Spleen (tissue), 7 donors: ENCODE measurements at regions not wholly inside any gene's neighbourhood (a gene's known extent, or its start where the extent isn't known, plus 50 kb on each side); places are given as distances from the start of the nearest gene placed in this dataset.

Source experiments
- POLR2A ChIP-seq, 3 donors: fragments of 450-650 bp; IDR thresholded peaks; one replicate each; pipeline ENCODE4 v1.5.1; 2017; ENCODE audit warnings: antibody characterized with exemption in 3 of 3, mild to moderate bottlenecking in 1 of 3
- POLR2AphosphoS5 ChIP-seq, 3 donors: sonication (generic); formaldehyde crosslinking; IDR thresholded peaks; one replicate each; pipeline ENCODE4 v1.5.1; 2017; ENCODE audit warnings: antibody characterized with exemption in 3 of 3
- TF ChIP-seq, protein P1 (sequence below), 11 experiments: fragments of 200-600 bp in 7 of 11; fragments of 450-650 bp in 4 of 11; sonication (generic) in 4 of 11; IDR thresholded peaks in 8 of 11; conservative IDR thresholded peaks in 3 of 11; 1 replicate in 7 of 11; 2 replicates in 4 of 11; pipeline versions ENCODE4 v1.4.0 to v1.8.0; 2016 to 2021; ENCODE audit warnings: antibody characterized with exemption in 11 of 11, inconsistent platforms in 4 of 11, mild to moderate bottlenecking in 1 of 11
- donor health status: DM: no; HTN: no; CAD: no; lungs with moderate emphysema.
- donor health status: DM: no; HTN: no; CAD: no.
- donor health status: DM: no; HTN: no; CAD: no.

DNA sequence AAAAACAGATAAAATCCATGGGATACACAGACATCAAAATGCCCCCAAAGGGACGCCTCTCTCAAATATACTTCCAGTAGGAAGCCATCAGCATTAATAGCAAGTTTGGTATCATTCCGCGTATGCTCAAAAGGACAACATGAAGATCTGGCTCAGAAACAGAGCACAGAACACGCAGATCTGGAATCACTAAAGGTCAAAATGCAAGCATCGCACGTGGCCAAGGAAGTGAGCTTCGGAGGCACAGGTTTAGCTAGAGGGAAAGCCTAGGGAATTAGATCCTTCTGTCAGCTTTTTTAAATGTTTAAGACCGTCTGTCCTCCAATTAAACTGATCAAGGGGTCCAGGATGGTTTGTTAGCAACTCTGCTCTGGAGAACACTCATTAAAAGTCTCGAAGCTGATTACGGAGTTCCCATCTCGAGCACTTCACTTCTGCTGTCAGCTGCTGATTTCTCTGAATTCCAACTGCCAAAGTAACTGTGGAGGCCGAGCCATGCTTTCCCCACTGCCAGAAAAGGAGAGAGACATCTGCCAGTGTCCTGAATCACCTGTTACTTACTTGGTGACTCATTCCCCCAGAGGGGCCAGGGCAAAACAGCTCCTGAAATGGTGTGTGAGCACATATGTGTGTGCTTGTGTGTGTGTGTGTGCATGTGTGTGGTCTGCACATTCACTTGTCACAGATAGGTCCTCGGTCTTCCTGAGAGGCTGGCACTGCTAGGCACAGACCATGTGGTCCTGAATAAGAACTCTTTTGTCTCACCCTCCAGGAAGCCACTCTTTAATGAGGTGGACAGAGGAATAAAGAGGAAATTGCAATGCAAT, 177.7 kb upstream of the PPARGC1A start:
- TF ChIP-seq, protein P1, sequence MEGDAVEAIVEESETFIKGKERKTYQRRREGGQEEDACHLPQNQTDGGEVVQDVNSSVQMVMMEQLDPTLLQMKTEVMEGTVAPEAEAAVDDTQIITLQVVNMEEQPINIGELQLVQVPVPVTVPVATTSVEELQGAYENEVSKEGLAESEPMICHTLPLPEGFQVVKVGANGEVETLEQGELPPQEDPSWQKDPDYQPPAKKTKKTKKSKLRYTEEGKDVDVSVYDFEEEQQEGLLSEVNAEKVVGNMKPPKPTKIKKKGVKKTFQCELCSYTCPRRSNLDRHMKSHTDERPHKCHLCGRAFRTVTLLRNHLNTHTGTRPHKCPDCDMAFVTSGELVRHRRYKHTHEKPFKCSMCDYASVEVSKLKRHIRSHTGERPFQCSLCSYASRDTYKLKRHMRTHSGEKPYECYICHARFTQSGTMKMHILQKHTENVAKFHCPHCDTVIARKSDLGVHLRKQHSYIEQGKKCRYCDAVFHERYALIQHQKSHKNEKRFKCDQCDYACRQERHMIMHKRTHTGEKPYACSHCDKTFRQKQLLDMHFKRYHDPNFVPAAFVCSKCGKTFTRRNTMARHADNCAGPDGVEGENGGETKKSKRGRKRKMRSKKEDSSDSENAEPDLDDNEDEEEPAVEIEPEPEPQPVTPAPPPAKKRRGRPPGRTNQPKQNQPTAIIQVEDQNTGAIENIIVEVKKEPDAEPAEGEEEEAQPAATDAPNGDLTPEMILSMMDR (IDR thresholded peaks at IDR 0.05 in 8 of 11, conservative IDR thresholded peaks at IDR 0.05 in 3 of 11) = no peak
- TF ChIP-seq POLR2A (IDR thresholded peaks at IDR 0.05) (no peak), POLR2AphosphoS5 (IDR thresholded peaks at IDR 0.05) (no peak)
